ENCODE measurements at regions not wholly inside any gene's neighbourhood (a gene's known extent, or its start where the extent isn't known, plus 50 kb on each side); places are given as distances from the start of the nearest gene placed in this dataset.
"Not testable (repeated sequence)": the region's sequence is repeated elsewhere in the genome, so short reads cannot be mapped to it uniquely, and the experiment has no call there.

DNA sequence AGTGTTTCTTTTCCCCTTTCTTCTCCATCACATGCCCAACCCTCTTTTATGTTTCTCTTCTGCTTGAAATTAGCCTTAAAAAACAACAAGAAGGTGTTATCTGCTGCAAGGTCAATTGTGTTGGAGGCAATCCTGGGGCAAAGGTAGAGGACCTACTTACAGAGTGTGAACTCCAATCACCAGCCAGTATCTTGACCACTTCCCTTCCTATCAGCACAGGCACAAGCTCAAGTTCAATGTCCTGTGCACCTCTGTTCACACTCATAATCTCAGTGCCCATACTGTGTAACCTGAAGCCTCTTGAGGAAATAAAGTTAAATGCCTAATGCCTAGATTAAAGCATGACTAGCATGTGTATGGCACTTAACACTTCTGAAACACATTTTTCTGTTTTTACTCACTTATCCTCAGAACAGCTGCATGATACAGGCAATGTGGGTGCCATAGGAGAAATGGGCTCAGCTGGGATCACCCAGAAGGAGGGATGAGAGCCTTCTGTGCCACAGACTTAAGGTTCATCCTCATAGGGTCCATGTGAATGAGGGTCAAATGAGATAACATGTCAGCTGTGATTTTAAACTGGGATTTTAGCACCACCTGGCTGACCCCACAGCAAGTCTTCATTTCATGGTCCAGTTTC, 701.5 kb downstream of the BCL11A start:
- no peak for DNase-seq

DNA sequence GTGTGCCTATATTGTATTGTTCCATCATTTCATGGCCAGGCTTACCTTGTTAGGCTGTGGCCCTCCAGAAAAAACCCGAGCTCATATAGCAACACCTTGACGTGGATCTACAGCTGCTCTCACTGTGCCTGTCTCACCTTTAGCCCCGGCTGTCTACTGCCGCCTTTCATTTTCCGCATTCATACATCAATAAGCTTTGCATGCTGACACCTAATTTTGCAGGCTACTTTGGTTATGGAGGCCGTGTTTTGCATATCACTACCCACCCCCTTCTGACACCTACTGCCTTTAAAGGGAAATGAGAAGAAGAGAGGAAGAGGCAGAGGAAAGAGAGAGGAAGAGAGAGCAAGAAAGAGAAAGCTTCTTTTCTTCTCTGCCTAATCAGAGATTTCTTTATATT, 702.9 kb downstream of the BCL11A start:
- no peak for DNase-seq

DNA sequence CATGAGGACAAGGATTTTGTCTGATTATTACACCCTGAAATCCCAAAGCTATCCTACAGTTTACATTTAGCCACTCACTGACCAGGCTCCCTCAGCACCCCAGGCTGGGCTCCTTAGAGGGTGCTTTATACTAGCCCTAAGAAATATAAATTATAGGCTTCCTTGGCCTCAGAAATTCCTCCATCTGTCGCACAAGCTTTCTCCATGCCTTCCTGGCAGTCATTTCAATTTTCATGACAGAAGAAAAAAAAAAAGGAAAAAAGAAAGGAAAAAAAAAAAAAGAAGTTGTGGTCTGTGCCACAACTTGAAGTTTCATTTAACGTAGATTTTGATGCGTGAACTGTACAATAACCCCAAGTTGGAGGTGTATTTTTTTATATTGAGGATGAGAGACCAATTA, 719.5 kb downstream of the BCL11A start:
- no peak for DNase-seq

DNA sequence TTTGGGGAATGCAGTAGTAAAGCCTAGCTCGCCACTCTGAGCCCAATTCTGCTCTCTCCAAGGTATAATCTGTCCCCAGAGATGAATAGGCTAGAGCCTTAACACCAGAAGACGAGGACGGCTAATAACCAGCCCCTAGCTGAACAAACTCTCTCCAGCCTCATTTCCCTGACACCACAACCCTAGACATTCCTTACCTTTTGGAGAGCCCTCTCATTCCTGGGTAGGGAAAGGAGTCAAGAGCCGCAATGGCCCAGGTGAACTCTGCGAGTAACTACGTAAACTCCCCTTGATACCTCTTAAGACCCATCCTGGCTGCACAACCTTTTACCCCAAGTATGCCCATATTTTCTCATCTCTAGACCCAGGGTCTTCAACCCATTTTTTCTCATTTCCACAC, 722.9 kb downstream of the BCL11A start:
- DNase-seq, result no peak

DNA sequence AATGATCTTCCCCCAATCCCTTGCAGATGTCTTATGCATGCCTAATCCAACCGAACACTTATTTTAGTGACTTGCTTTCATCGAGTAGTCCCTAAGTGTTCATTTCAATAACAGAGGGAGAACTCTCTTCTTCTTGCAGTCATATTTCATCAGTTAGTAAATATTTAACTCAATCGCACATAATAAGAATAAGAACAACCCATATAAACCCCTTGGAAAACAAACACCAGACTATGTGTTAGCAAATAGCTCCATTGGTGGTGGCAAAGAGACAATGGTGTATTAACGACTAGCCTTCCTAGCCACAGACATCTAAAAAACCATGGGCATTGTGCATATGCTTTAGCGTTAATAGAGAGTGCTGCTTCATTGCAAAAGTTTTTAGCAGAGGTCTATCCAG, 725.8 kb downstream of the BCL11A start:
- no peak for DNase-seq

DNA sequence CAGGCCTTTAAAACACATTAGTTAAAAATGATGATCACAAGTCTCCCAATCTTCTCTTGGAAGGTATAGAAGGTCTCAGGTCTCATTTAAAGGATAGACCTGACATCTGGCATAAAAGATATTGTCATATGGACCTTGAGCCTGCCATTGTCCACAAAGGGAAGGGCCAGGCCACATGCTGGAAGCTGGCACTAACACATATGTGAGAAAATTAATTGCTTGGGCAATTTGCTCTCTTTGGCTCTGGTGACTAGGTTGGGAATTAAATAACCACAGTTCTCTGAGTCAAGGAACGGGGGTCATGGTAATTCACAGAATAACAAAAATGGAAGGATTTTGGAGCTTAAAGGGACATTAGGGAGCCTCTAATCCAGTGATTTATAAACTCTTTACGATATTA, 727.3 kb downstream of the BCL11A start:
- no peak for DNase-seq

DNA sequence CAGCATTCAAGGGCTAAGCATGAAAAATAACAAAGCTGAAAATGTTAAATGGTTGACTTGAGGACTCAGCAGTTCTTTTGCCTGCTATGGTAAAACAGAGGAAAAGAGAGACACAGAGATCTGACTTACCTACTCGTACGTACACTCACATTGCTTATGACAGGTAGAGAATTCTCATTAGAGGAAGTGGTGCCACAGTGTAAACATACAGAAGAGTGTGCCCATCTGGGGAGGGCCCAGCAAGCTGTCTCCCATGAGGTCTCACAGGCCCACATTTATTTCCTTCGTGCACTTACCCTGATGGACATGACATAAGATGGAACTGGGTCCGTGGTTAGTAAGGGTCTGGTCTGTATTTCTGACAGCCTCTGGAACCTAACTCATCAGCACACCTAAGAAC, 729.1 kb downstream of the BCL11A start:
- no peak for DNase-seq

DNA sequence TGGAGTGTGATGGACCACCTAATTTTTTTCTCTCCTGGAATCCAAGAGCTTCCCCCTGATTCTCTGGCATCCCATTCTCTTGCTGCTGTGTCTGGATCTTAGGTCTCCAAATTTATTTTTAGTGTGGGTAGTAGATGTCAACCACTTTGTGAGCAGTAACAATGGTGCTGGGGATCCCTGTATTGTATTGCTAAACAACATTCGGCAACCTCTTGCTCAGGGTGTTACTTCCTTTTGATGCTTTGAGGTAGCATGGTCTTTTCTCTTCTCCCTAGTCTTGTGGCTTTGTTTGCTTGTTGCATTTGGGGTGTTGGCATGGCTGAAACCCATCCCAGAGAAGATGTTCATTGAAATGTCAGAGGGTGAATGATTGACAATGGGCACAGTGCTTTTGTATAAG, 737.4 kb downstream of the BCL11A start:
- DNase-seq, result no peak

DNA sequence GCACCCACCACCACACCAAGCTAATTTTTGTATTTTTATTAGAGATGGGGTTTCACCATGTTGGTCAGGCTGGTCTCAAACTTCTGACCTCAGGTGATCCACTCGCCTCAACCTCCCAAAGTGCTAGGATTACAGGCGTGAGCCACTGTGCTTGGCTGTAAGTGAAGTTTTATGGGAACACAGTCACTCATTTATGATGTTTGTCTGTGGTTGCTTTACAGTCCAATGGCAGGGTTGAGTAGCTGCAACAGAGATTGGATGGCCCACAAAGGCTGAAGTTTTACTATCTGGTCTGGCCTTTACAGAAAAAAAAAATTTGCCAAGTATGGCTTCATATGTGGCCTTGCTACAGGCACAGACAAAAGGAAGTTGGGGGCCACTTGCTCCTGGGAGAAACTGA, 743.2 kb downstream of the BCL11A start:
- not testable (repeated sequence) for DNase-seq

DNA sequence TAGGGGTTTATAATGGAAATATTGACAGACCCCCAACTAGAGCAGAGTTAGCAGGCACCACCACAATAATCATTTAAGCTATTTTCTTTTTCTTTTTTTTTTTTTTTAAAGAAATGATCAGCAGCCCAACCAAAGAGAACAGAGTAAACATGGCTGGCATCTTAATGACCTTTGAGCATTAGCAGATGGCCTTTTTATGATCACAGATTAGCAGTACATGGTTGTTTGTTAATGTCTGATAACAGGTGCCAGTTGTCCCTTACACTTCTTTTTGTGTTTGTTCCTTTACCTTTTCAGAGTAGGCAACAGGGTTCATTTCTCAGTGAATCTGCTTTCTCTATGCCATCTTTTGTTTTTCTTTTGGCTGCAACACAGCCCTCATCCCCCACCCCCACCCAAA, 747.0 kb downstream of the BCL11A start:
- DNase-seq, result no peak

DNA sequence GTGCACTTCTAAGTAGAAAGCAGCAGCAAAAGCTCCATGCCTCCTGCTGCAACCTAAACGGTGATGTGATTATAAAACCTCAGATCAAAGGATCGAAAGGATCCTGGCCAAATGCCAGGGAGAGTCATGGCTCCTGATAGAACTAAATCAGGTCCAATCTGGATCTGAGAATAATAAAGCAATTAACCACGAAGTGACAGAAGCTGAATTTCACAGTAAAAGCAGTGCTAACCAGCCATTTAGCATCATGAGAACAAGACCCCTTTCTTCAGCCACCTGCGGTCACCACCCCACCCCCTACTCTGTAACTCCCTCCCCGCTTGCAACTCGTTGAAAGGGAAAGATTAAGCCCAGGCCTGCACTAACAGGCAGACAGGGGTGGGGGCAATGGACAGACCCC, 748.7 kb downstream of the BCL11A start:
- DNase-seq, result no peak

DNA sequence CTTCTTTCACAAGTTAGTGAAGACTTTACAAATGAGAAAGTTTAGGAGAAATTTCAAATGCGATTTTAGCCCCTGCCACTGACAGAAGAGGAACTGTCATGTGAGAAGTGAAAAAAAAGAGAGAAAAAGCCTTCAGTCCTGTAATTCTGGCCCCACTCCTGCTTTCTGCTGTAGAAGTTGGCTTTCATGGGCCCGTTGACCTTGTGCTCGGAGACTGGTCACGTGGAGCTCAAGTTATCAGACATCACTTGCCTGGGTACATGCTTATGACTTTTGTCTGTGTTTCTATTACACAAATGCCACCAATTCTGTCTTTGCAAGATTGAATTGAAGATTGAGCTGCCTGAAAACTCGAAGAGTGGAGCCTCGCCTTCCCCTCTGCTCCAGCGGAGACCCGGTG, 749.9 kb downstream of the BCL11A start:
- DNase-seq, result no peak

DNA sequence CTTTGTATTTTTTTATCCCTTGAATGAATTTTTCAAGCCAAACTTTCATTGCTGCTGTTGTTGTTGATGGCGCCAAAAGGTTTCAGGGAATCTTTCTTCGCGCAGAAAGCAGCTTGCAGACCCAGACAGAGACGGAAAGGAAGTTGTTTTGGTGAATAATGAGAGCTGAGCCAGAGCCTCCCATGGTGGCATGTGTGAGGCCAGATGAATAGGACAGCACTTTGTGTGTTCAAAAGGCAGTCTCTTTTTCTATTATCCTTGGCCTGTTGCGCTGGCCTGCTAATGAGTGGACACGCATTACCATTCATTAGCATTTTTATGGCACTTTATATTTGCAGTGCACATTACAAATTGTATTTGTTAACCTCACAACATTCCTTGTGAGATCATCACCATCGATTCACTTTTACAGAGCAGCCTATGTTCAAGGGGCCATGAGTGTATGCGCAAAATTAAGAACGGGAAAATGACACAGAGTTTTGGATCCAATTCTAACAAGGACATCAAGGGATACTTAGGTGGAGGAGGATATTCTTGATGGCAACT, 754.7 kb downstream of the BCL11A start:
- DNase-seq, result no peak

DNA sequence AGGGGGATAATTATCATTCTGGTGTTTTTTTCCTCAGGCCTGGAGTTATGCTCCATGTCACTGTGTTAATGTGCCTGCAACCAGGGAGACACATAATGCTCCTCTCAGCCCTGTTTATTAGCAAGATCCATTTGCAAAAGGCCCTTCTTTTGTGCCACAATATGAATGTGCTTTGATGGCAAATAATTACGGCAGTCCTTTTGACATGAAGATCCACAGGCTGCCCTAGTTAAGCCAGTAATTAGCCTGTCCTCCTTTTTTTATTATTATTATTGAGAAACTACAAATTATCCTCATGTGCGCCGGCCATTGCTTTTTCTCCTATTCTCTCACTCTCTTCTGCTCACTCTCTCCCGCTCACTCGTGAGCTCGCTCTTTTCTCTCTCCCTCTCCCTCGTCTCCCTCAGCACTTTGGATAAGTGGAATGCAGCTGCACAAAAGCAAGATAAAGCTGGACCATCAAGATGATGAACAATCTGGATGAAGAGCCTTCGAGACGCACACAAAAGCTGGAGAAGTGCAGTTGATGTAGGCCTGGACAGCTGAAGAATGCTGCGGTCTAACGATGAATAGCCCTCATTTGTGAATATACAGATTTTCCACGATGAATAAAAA, 762.3 kb downstream of the BCL11A start:
- DNase-seq, result no peak

DNA sequence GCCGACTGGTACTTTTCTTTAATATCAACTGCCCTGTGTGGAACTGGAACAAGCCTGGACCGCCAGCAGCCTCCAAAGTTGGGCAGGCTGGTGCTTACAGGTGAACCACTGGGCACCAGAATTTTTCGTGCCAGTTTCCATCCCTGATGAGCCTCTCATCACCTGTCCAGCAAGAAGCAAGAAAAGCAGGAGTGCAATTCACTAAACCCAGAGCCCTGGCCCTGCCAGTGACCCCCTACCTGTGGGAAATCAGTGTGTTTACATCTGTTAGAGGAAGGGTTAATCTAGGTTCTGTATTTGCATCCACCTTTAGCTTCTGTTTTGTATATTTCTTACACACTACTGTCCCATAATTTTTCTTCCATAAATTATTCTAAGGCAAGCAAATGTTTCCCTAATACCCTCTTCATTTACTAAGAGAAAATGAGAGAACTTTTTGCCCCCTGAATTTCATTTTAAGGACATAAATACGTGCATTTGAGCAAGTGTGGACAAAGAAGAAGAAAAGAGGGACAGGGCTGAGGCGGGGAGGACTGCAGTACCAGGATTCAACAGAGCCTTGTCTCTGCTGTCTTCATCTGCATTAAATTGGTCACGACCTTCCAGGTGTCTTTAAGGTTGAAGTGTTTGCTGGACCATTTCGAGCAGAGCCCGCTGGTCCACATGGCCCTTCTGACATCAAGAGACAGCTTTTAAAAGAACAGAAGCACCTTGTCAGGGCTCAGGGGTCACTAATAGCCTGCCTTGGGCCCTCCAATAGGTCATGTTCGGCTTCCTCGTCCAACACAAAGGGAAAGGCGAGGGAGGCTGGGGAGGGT, 763.1 kb downstream of the BCL11A start:
- no peak for DNase-seq

DNA sequence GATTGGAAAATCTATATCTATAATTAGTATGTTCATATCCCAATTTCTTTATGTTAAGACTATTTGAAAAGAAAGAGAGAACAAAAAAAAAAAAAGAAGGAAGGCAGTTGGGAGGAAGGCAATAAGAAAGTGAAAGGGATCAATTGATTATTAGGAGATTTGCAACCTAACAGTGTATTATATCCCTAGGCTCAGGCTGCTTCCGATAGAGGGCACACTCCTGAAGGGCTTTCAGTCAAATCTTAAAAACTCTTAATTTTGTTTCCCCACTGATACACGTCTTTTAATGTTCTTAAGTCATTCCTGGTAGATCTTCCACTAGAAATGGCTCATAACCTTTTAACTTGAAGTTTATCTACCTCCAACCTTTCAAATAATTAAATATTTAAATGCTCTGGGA, 763.9 kb downstream of the BCL11A start:
- no peak for DNase-seq

DNA sequence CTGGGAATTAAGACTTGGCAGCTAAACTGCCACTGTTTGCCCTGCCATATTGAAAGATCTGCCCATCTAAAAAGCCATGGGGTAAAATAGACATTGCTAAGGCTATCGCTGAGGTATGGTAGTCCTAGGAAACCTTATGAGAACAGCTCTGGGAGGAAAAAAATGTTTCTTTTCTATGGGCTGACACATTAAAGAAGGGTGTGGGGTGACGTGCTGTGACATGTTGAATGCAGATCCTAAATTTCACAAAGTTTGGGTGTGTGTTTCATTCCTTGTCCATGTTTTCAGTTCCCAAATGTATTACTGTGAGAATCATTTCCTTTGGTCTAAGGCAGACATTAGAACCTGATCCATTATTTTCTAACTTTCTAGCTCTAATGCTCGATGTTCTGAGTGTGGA, 766.4 kb downstream of the BCL11A start:
- no peak for DNase-seq

DNA sequence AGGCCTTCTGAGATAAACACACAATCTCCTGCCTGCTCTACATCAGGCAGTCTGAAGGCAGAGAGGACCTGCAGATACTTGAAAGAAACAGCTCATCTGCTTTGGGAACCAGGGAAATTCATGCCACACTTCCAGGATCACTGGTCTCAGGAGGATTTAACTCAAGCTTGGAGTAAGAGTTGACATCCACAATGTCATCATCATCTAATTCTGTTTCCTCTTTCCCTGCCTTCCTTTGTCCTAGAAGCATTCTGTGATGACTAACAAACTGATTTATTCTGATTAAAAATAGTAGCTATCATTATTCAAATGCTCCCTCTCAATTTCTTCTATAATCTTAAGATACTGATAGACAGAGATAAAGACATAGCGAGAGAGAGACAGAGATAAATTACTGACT, 766.8 kb downstream of the BCL11A start:
- no peak for DNase-seq

DNA sequence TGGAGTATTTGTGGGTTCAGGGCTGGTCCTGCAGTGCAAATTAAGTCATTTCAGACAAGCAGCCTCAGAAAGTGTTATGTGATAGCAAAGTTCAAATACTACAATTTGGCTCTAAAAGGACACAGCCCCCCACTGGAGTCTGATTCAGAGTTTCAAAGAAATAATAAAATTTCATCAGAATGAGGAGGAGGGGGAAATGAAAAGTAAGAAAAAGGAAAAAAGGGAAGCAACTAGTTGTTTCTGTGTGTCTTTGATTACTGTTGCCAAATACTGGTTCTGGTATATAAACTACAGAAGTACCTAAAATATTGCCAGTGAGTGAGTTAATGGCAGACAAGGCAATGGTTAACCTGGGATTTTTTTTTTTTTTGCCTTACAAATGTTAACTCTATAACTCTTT, 773.9 kb downstream of the BCL11A start:
- no peak for DNase-seq

DNA sequence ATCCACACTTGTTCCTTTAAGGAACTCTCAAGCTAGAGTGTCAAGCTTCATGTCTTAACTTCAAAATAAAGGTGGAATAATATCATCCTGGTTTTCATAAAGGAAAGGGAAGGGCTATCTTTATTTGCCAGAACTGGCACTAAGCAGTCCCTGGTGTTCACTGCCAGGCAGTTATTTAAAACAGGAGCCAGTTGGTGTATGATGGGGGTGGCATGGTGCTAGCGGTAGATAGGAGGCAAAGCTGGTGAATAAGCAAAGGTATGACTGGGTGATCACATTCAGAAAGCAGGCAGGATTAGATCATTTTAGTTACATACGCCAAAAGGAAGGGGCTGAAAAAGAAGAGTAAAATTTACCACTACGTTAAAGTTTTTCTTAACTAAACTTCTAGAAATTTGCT, 776.3 kb downstream of the BCL11A start:
- no peak for DNase-seq

DNA sequence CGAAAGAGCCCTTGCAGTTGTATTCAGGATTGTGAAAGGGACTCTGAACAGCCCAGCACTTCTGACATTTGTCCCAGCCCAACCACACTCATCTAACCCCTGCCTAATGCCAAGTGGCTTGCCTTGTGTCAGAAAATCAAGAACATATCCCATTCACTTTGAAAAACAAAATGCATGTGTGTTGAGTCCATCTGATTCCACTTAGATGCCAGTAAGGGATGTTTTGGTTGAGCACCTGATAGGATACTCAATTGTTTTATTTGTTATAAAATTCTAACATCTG, 776.8 kb downstream of the BCL11A start:
- no peak for DNase-seq

DNA sequence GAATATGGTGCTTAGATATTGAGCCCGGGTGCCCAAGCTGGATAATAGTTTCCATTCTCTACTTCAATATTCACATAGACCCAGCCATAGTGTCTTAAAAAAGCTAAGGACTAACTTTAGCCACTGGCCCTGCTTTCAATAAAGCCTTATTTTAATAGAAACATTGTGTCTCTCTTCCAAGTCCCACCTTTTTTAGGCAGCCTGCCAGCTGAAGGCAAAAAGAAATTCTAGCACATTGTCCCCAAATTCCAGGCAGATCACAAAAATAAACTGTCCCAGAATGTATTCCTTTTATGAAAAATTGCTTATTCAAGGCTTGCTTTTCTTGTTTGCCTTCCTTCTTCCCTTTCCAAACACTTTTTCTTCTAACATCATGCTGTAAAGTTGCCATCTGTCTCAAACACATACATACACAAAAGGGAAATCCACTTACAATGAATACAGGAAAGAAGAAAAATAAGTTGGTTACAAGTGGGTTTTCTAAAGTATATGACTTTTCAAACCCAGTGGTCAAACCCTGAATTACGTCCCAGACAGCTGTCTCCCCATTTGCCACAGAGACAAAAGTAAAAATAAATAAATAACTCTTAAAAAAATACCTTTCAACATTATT, 778.5 kb downstream of the BCL11A start:
- DNase-seq, result no peak

DNA sequence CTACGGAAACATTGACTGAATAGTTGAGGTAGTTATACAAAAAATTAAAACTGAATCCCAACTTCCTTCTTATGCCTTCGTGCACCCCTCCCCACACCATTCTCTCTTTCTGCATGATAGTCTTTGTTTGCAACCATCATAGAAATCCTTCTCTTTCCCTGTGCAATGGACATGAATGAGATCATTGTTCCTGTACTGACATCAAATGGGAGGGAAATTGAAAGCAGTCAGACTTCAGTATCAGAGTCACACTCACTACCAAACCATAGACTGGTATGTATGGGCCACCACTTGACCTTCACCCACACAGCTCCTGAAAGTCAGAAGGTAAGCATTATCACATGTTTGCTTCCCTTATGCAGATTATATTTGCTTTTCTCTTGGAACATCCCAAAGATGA, 782.8 kb downstream of the BCL11A start:
- DNase-seq, result no peak

DNA sequence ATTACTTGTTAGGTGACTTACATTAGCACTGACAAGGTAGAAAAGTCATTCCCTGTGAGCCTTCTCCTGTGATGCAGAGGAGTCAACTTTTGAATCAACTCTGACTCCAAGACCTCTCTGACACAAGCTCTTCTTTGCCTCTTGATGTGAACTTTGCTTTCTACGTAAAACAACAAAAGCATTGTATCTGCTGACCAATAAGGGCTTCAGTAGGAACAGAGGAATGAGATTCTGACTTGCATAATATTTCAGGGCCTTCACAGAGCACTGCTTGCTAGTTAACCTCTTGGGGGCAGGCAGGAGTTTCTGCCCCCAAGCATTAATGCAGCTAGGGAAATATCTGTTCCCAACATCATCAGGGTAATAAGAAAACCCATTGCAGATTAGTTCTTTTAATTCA, 791.5 kb downstream of the BCL11A start:
- no peak for DNase-seq
